ENCODE measurements at regions not wholly inside any gene's neighbourhood (a gene's known extent, or its start where the extent isn't known, plus 50 kb on each side); places are given as distances from the start of the nearest gene placed in this dataset.

DNA sequence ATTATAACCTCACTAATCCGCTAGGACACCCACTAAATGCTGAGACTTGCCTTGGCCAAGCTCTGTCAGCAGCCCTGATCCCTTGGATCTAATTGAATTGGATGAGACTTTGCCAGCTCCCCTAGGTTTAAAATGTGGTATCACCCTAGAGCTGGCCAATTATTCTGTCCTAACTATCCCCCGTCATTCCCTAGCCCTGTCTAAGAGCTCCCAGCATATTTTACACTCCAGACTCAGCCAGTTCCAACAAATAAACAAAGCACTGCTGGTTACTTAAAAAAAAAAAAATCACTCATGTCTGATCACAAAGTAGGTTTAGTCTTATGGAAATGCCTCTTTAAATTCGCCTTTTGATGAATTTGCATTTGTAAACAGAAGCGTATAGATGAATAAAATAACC, 147.9 kb upstream of the EGR2 start:
- intact Hi-C loops (cut with DNase I; ENCODE audit: low total_unique reads) = no loop called here
- TF ChIP-seq, protein P1, sequence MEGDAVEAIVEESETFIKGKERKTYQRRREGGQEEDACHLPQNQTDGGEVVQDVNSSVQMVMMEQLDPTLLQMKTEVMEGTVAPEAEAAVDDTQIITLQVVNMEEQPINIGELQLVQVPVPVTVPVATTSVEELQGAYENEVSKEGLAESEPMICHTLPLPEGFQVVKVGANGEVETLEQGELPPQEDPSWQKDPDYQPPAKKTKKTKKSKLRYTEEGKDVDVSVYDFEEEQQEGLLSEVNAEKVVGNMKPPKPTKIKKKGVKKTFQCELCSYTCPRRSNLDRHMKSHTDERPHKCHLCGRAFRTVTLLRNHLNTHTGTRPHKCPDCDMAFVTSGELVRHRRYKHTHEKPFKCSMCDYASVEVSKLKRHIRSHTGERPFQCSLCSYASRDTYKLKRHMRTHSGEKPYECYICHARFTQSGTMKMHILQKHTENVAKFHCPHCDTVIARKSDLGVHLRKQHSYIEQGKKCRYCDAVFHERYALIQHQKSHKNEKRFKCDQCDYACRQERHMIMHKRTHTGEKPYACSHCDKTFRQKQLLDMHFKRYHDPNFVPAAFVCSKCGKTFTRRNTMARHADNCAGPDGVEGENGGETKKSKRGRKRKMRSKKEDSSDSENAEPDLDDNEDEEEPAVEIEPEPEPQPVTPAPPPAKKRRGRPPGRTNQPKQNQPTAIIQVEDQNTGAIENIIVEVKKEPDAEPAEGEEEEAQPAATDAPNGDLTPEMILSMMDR (IDR thresholded peaks at IDR 0.05) = no peak
- TF ChIP-seq POLR2AphosphoS5 (IDR thresholded peaks at IDR 0.05) (no peak), POLR2A (IDR thresholded peaks at IDR 0.05) (no peak)
- no peaks in the 10 kb centered on the region for H3K36me3 ChIP-seq
- H3K9me3 ChIP-seq = no peaks in the 10 kb centered on the region
- no peak for DNase-seq (ENCODE audit: low spot score in 2 of 2)
- H3K4me1 ChIP-seq = no peaks in the 10 kb centered on the region
- H3K4me3 ChIP-seq = no peak overlapping the region
- H3K27ac ChIP-seq = no peak overlapping the region
- H3K27me3 ChIP-seq = no peaks in the 10 kb centered on the region

DNA sequence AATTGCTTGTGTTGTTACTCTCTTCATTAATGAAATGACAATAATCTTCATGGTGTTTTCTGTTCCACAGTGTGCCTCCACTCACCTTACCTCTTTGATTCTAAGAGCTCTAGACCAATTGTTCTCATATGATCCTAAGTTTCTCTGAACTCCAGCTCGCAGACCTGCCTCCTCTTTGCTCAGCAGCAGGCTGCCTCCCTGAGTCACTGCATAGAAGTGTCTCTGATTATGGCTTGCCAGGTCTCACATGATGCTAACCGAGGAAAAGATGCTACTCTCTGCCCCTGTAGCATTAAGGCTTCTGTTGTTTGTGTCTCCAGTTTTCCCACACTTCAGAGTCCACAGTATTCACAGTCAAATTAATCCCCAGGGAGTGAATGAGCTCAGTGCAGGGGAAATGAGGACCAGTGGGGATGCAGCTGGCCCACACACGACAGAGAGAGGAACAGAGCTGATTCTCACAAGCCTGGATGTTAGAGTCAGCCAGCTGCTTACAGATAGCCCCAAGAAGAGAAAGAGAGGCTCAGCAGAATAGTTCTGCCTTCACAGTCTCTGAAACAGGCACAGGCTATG, 145.9 kb upstream of the EGR2 start:
- H3K9me3 ChIP-seq = no peaks in the 10 kb centered on the region
- no peak overlapping the region for H3K4me3 ChIP-seq
- H3K36me3 ChIP-seq = no peaks in the 10 kb centered on the region
- TF ChIP-seq POLR2A (IDR thresholded peaks at IDR 0.05) (no peak), POLR2AphosphoS5 (IDR thresholded peaks at IDR 0.05) (no peak)
- TF ChIP-seq, protein P1 (IDR thresholded peaks at IDR 0.05) = no peak
- no peak for DNase-seq (ENCODE audit: low spot score in 2 of 2)
- no peaks in the 10 kb centered on the region for H3K4me1 ChIP-seq
- intact Hi-C loops (cut with DNase I; ENCODE audit: low total_unique reads) = no loop called here
- no peaks in the 10 kb centered on the region for H3K27me3 ChIP-seq
- no peak overlapping the region for H3K27ac ChIP-seq

DNA sequence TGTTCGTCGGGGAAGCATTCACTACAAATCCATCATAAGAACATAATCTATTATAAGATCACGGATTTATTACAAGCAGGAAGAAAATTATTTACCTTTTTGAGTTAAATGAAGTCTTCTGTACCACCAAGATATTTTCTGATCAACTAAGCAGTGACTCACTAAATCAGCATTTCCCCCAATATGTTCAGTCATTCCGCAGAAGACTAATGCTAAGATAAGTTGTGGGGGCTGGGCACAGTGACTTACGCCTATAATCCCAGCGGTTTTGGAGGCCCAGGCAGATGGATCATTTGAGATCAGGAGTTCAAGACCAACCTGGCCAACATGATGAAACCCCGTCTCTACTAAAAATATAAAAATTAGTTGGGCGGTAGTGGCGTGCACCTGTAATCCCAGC, 144.2 kb upstream of the EGR2 start:
- H3K4me1 ChIP-seq = no peaks in the 10 kb centered on the region
- TF ChIP-seq POLR2AphosphoS5 (IDR thresholded peaks at IDR 0.05) (no peak), POLR2A (IDR thresholded peaks at IDR 0.05) (no peak)
- TF ChIP-seq, protein P1 (IDR thresholded peaks at IDR 0.05) = no peak
- H3K27me3 ChIP-seq = no peaks in the 10 kb centered on the region
- no peaks in the 10 kb centered on the region for H3K36me3 ChIP-seq
- intact Hi-C loops (cut with DNase I; ENCODE audit: low total_unique reads) = no loop called here
- no peak for DNase-seq (ENCODE audit: low spot score in 2 of 2)
- H3K4me3 ChIP-seq = no peak overlapping the region
- no peak overlapping the region for H3K27ac ChIP-seq
- H3K9me3 ChIP-seq = no peaks in the 10 kb centered on the region

DNA sequence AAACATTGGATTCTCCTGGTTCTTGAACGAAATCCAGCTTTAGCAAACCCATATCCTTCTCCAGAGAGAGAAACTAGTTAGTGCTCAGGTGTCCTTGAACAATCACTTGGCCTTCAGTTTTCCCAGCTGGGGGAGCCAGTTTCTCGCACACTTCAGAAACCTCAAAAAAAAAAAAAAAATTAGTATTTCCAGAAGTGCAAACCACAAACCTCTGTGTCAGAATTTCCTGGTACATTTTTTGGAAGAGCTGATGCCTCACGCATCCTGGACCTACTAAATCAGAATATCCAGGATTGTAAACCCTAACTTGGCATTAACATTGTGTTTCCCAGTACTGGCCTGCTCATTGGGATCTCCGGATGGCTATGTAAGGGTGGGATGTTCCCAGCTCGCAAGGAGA, 143.4 kb upstream of the EGR2 start:
- Histone ChIP-seq H3K27me3 (no peaks in the 10 kb centered on the region), H3K4me1 (no peaks in the 10 kb centered on the region), H3K9me3 (no peaks in the 10 kb centered on the region), H3K4me3 (no peak overlapping the region), H3K27ac (no peak overlapping the region), H3K36me3 (no peaks in the 10 kb centered on the region)
- TF ChIP-seq POLR2AphosphoS5 (IDR thresholded peaks at IDR 0.05) (no peak), POLR2A (IDR thresholded peaks at IDR 0.05) (no peak)
- DNase-seq (ENCODE audit: low spot score in 2 of 2) = no peak
- intact Hi-C loops (cut with DNase I; ENCODE audit: low total_unique reads) = no loop called here

DNA sequence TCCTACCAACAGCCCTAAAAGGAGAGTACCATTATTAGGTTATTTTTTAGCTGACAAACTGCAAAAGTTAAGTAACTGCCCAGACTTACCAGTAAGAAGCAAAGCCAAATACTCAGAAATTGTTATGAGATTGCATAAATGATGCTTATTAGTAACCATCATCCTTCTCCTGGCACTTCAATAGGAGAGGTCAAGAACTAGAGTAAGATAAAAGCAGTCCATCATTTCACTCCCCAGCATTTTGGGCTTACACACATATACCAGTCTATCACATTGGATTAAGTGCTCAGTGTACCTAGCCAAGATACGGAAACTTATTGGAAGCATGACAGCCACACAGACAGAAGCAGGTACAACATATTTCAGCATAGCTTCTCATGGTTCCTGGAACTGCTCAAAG, 142.8 kb upstream of the EGR2 start:
- H3K27me3 ChIP-seq = no peaks in the 10 kb centered on the region
- DNase-seq (ENCODE audit: low spot score in 2 of 2) = no peak
- no peaks in the 10 kb centered on the region for H3K9me3 ChIP-seq
- no peaks in the 10 kb centered on the region for H3K36me3 ChIP-seq
- H3K4me3 ChIP-seq = no peak overlapping the region
- intact Hi-C loops (cut with DNase I; ENCODE audit: low total_unique reads) = no loop called here
- H3K27ac ChIP-seq = no peak overlapping the region
- H3K4me1 ChIP-seq = no peaks in the 10 kb centered on the region
- TF ChIP-seq POLR2A (IDR thresholded peaks at IDR 0.05) (no peak), POLR2AphosphoS5 (IDR thresholded peaks at IDR 0.05) (no peak)
- TF ChIP-seq, protein P1 (IDR thresholded peaks at IDR 0.05) = no peak

DNA sequence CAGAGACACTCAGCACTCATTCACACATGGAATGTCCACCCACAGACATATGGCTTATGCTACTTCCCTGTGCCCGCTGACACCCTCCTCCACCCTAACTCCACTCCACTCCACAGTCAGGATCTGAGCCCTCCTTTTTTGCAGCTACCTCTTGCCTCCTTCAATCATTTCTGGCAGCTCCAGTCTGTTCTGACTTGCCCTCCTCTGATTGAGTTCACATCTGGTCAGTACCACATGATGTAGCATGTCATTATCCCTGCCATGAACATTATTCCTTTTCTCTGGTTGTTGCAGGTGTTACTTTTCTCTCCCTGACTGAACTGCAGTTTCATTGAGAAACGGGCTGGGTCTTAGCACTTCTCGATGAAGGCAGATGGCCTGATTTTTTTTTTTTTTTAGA, 130.1 kb upstream of the EGR2 start:
- Histone ChIP-seq H3K27me3 (no peaks in the 10 kb centered on the region), H3K27ac (no peak overlapping the region), H3K36me3 (no peaks in the 10 kb centered on the region), H3K4me3 (no peak overlapping the region), H3K4me1 (no peaks in the 10 kb centered on the region), H3K9me3 (no peaks in the 10 kb centered on the region)
- intact Hi-C loops (cut with DNase I; ENCODE audit: low total_unique reads) = no loop called here
- TF ChIP-seq, protein P1 (IDR thresholded peaks at IDR 0.05) = no peak
- TF ChIP-seq POLR2A (IDR thresholded peaks at IDR 0.05) (no peak), POLR2AphosphoS5 (IDR thresholded peaks at IDR 0.05) (no peak)
- DNase-seq (ENCODE audit: low spot score in 2 of 2) = no peak
